ENCODE measurements at regions not wholly inside any gene's neighbourhood (a gene's known extent, or its start where the extent isn't known, plus 50 kb on each side); places are given as distances from the start of the nearest gene placed in this dataset.

DNA sequence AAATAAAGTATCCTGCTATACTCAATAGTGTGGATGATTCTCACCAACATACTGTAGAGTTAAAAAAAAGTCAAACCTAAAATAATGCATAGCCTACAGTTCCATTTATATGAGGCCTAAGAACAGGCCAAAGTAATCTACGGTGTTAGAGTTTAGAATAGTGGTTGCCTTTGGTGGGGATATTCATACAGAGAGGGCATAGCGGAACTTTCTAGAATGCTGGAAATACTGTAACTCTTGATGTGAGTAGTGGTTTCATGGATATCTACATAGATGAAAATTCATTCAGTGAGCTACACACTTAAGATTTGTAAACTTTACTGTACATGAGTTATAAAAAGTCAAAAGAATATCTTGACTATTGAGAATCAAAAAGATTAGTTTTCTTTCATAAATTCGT lies 349.9 kb upstream of the NFE2L3 start:
- TF ChIP-seq CTCF (conservative IDR thresholded peaks at IDR 0.05; ENCODE audit: low read depth, low read length) (no peak), EZH2 (IDR thresholded peaks at IDR 0.05; ENCODE audit: low read length, unreplicated experiment) (no peak)

Measured in PC-3 (cell line).